GM13976 (cell line): ENCODE measurements at regions not wholly inside any gene's neighbourhood (a gene's known extent, or its start where the extent isn't known, plus 50 kb on each side); places are given as distances from the start of the nearest gene placed in this dataset.

Experiments used
- DNase-seq: peaks from one replicate; pipeline ENCODE4 v3.0.0; 2012; ENCODE audit warnings: low spot score
- CTCF ChIP-seq: IDR thresholded peaks from 2 replicates; pipeline ENCODE4 v1.5.1; 2012; ENCODE audit warnings: borderline replicate concordance, mild to moderate bottlenecking; ENCODE audit not compliant: insufficient read depth; ENCODE audit errors: extremely low read depth, missing control alignments, control extremely low read depth
- in situ Hi-C: fragments of 300-500 bp; cut with MboI; formaldehyde crosslinking; loops from one replicate; pipeline ENCODE4 v1.12.0; 2022; ENCODE audit warnings: low sequenced_read_pairs, mixed read lengths, inconsistent platforms; ENCODE audit not compliant: unreplicated experiment

- in situ Hi-C loops, result no loop called here
- DNase-seq, result no peak
- no peak for TF ChIP-seq CTCF
Measured at GRCh38 chr11:41955635-41956400, 496.4 kb upstream of the LRRC4C start.

GRCh38 chr11:41963406-41963805 lies 504.0 kb upstream of the LRRC4C start:
- TF ChIP-seq CTCF, result no peak
- in situ Hi-C loops, result no loop called here
- no peak for DNase-seq

- in situ Hi-C loops, result no loop called here
- DNase-seq, result no peak
- no peak for TF ChIP-seq CTCF
Measured at GRCh38 chr11:41970681-41971080, 511.2 kb upstream of the LRRC4C start.

GRCh38 chr11:41971592-41971991 lies 512.1 kb upstream of the LRRC4C start:
- no peak for DNase-seq
- in situ Hi-C loops, result no loop called here
- TF ChIP-seq CTCF, result no peak

GRCh38 chr11:41978945-41979344 lies 519.5 kb upstream of the LRRC4C start:
- no peak for TF ChIP-seq CTCF
- in situ Hi-C loops, result no loop called here
- no peak for DNase-seq

GRCh38 chr11:41980741-41981140 lies 521.3 kb upstream of the LRRC4C start:
- in situ Hi-C loops, result no loop called here
- no peak for TF ChIP-seq CTCF
- no peak for DNase-seq
